ENCODE measurements at regions not wholly inside any gene's neighbourhood (a gene's known extent, or its start where the extent isn't known, plus 50 kb on each side); places are given as distances from the start of the nearest gene placed in this dataset.

DNA sequence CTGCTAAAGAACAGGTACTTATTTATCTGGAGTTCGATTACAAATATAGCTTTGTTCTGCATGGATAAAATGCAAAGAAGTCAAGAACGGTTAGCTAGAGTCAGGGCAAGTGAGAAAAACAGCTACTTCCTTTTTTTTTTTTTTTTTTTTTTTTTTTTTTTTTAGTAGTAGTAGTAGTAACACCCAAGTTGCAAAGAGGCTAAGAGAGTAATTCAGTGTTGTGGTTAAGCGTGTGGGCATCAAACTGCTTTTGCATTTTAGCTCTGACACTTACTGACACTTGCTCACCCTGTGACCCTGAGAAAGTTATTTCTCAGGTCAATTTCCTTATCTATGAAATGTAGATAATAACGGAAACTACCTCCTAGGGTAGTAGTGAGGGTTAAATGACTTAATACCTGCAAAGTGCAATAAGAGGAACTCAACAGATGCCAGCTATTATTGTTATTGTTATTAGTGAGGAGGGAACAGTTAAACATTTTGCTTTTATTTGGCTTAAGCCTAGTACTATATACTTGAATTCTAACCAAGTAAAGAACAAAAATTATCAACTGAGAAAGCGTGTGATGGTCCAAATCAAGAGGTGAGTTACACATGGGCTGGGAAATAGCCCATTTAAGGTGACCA, 86.7 kb upstream of the BACH2 start:
- peaks cover 0 to 5% (median 0%) of the 10 kb centered on the region in 7 donors for H3K27me3 ChIP-seq
- DNase-seq (no peak), ATAC-seq (no peak)
- no peak overlapping the region for H3K4me3 ChIP-seq
- H3K4me1 ChIP-seq, result peaks cover 0 to 7% (median 0%) of the 10 kb centered on the region in 9 donors
- 54 to 61% methylated on average over 5 of the region's 5 CpGs for WGBS, 2 donors
- H3K9me3 ChIP-seq, result no peaks in the 10 kb centered on the region
- no peak overlapping the region for H3K27ac ChIP-seq
- intact Hi-C loops (cut with DNase I), result loop anchor here in 1 of 10 donors (10.0 kb wide), 1 partner anchor 289 kb away; no protein-coding TSS in a partner anchor
- no peaks in the 10 kb centered on the region for H3K36me3 ChIP-seq
- TF ChIP-seq, protein P1, sequence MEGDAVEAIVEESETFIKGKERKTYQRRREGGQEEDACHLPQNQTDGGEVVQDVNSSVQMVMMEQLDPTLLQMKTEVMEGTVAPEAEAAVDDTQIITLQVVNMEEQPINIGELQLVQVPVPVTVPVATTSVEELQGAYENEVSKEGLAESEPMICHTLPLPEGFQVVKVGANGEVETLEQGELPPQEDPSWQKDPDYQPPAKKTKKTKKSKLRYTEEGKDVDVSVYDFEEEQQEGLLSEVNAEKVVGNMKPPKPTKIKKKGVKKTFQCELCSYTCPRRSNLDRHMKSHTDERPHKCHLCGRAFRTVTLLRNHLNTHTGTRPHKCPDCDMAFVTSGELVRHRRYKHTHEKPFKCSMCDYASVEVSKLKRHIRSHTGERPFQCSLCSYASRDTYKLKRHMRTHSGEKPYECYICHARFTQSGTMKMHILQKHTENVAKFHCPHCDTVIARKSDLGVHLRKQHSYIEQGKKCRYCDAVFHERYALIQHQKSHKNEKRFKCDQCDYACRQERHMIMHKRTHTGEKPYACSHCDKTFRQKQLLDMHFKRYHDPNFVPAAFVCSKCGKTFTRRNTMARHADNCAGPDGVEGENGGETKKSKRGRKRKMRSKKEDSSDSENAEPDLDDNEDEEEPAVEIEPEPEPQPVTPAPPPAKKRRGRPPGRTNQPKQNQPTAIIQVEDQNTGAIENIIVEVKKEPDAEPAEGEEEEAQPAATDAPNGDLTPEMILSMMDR (IDR thresholded peaks at IDR 0.05), result no peak

DNA sequence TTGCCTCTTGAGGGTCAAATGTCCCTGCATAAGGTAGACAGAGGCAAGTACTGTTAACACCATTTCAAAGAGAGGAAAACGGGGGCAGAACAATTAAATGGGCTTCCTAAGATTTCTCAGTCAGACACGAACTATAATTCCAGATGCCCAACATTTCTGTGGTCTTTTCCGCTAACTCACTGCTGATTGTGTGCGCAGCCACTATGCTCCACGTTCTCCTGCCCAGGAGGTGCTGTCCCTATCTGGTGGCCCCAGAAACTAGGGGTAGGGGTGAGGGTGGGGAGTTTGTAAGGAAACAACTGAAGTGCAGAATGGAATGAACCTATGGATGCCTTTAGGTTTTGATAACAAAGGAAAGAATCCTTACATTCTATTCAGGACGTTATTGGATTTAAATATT, 86.1 kb upstream of the BACH2 start:
- ATAC-seq, result no peak

DNA sequence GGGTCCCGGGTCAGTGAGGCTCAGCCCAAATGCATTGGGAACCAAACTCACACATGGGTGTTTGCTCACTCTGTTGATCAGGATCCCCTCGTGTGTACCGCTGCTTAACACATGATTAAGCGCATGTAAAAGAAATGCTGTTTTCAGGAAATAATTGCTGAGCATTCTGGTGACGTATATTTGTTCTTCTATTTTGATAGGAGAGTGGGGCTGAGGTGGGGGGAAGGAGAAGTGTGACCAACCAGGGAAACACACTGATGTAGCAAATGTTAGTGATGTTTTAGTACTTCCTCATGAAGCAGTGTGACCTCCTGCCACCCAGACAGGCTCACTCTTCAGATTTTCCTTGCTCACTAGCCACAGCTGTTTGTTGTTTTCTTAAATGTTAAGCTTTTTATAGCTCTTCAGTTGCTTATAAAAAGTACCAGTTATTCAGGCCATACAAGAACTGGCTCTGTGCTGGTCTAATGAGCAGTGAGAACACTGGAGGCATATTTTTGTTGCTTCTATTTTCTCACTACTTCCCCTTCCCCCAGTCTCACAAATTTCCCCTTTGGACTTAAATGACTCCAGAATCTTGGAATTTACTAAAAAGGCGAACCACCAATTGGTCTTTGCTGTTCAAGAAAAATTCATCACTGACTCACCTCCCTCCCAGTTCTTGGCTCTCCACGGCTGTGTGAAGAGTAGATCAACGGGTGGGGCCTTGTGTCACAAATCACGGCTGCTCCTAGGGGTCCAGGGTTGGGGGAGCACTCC, 79.2 kb upstream of the BACH2 start:
- peak in 1 of 2 donors; percentile 14 for DNase-seq
- ATAC-seq, result peak in 7 of 8 donors; percentile 47 to 91 (median 76)
- no peak overlapping the region for H3K4me3 ChIP-seq
- peaks cover 0 to 13% (median 0%) of the 10 kb centered on the region in 9 donors for H3K4me1 ChIP-seq
- peak overlapping the region in 4 of 10 donors; percentile 19 to 67 (median 30) for H3K27ac ChIP-seq
- TF ChIP-seq, protein P1 (IDR thresholded peaks at IDR 0.05), result no peak
- peaks cover 0 to 1% (median 0%) of the 10 kb centered on the region in 7 donors for H3K27me3 ChIP-seq
- H3K36me3 ChIP-seq, result no peaks in the 10 kb centered on the region
- intact Hi-C loops (cut with DNase I), result no loop called here
- WGBS, 2 donors, result 80 to 81% methylated on average over 9 of the region's 9 CpGs
- H3K9me3 ChIP-seq, result no peaks in the 10 kb centered on the region

More for the DNA sequence above, 86.1 kb upstream of the BACH2 start:
- H3K9me3 ChIP-seq, result no peaks in the 10 kb centered on the region
- WGBS, 2 donors, result 64 to 66% methylated on average over 6 of the region's 6 CpGs
- H3K4me1 ChIP-seq, result peaks cover 0 to 7% (median 0%) of the 10 kb centered on the region in 9 donors
- H3K27me3 ChIP-seq, result peaks cover 0 to 5% (median 0%) of the 10 kb centered on the region in 7 donors
- no peak for DNase-seq
- TF ChIP-seq, protein P1 (IDR thresholded peaks at IDR 0.05), result no peak
- no peak overlapping the region for H3K4me3 ChIP-seq
- no peak overlapping the region for H3K27ac ChIP-seq
- intact Hi-C loops (cut with DNase I), result loop anchor here in 1 of 10 donors (10.0 kb wide), 1 partner anchor 288 kb away; no protein-coding TSS in a partner anchor
- H3K36me3 ChIP-seq, result no peaks in the 10 kb centered on the region

DNA sequence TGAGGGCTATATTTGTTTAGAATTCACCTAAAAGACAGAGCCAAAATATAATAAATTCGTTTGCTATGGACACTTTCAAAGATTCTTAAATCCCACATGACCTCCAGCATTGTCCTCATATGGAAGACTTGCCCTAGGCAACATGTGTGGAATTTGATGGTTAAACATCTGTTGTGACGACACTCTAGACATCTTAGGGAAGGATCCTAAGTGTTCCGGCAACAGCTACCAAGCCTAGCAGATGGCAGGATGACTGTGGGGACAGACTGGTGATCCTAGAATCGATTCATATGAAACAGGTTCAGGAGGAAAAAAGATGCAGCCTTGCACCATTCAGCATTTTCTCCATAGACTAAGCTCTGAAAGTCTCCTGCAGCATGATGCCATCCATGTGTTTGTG, 77.6 kb upstream of the BACH2 start:
- H3K4me1 ChIP-seq, result peaks cover 0 to 23% (median 0%) of the 10 kb centered on the region in 9 donors
- no peak for ATAC-seq
- H3K4me3 ChIP-seq, result no peak overlapping the region
- TF ChIP-seq, protein P1 (IDR thresholded peaks at IDR 0.05), result no peak
- H3K9me3 ChIP-seq, result no peaks in the 10 kb centered on the region
- intact Hi-C loops (cut with DNase I), result no loop called here
- 74 to 78% methylated on average over 4 of the region's 4 CpGs for WGBS, 2 donors
- DNase-seq, result no peak
- no peaks in the 10 kb centered on the region for H3K27me3 ChIP-seq
- no peaks in the 10 kb centered on the region for H3K36me3 ChIP-seq
- no peak overlapping the region for H3K27ac ChIP-seq
